CD4-positive, alpha-beta T cell treated with Interleukin-21 for 1 hour (primary cell): ENCODE measurements at regions not wholly inside any gene's neighbourhood (a gene's known extent, or its start where the extent isn't known, plus 50 kb on each side); places are given as distances from the start of the nearest gene placed in this dataset.
"Not testable (repeated sequence)": the region's sequence is repeated elsewhere in the genome, so short reads cannot be mapped to it uniquely, and the experiment has no call there.

Experiments used
- DNase-seq: peaks from one replicate; pipeline ENCODE4 v3.0.0-alpha.2; 2020

DNA sequence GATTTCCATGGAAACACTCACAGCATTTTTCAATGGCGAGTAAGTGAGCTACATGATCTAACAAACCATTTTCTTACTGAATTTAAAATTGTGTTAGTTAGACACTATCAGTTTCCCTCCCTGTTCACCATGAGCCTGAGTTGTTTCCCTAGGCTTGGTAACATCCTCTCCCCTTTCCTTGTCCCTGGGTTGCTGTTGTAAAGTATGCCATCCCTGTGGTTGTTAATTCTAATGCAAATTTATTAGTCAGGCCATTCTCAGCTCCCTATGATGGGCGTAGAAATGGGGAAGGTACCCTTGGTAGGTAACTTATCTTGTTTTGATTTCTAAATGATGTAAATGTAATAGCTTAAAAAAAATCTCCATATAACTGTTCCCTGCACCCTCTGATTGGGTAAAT, 143.0 kb downstream of the SPATA31A6 start:
- not testable (repeated sequence) for DNase-seq

DNA sequence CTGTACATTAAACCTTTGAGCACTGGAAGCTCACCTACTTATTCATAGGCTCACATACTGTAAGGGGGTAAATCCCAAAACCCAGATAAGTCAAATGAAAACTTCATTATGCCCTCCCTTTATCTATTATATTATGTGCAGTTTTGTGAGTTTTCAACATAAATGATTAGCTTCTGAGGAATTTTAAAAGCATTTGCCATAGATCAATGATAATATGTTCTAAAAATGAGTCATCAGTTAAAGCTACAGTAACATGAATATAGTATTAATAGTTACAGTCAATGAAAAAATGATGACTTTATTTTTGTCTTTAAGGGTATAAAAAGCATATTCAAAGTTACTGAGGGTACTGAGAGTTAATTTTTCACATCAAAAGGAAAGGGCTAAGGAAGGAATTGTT, 151.9 kb downstream of the SPATA31A6 start:
- DNase-seq, result not testable (repeated sequence)

DNA sequence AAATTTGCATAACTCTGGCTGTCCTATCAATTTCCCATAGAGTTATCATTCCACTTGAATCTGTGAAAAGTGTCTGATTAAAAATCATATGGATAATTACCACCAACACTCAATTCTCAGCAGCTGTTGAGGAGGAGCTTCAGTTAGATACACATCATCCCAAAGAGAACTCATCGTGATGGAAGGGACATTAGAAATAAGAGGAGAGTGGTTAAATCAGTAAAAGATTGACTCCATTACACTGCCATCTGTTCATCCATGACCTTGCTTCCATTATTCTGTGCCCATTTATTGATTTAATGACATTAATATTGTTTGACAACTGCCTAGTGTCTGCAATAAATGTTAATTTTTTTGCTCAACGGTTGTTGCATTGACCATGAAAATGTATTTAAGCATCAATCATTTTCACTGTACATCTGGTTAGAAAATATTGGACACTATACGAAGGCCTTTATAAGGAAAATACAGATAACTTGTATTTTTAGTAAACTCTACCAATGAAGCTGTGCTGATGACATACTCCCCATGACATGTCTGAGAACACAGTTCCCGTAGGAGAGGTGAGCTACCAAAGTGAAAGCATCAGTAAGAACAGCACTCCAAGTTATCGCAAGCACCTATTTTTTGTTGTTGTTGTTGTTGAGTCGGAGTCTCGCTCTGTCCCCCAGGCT, 152.7 kb downstream of the SPATA31A6 start:
- not testable (repeated sequence) for DNase-seq

DNA sequence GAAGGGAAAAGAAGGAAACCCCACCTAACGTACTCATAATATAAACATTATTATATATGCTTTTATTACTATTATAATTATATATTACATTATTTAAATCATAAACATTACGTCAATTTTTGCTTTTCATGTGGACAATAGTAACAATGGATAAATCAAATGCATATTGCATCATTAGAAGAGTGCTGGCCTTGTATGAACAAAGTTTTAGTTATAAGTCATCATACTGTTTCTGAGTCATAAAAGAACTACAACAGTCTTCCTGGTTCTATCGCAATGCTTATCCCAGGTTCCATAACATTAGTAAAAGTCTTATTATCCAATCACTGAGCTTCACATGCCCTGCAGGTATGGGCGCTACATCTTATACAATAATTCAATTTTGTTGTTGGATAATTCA, 154.8 kb downstream of the SPATA31A6 start:
- not testable (repeated sequence) for DNase-seq

DNA sequence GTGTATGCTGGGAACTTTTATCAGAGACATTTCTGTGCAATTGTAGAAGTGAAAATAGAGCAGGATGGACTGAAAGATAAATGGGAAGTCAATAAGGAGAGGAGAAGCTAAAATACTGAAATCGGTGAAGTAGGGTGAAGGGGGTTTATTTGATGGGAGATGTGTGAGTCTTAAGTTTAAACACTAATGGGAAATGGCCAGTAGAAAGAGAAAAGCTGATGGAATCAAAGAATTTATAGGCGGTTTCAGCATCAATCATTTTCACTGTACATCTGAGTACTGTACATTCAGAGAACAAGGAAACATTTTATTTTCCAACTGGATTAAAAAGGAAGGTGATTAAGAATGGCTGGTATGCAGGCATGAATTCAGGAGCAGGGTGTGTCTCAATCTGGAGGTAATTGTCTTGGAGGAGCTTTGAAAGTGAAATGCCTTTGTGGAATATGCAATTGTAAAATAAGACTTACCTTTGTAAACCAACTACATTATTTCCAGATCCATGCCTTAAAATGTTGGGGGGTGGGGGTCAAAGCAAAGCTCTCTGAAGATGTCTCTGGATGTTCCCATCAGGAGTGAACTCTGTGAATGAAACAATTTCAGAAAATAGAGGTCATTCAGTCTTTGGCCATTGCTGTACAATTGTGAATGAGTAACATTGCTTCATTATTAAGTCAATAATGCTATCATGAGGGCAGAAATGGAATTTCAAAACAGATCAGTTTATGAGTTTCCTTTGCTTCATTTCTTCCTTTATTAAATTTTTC, 156.4 kb downstream of the SPATA31A6 start:
- not testable (repeated sequence) for DNase-seq

DNA sequence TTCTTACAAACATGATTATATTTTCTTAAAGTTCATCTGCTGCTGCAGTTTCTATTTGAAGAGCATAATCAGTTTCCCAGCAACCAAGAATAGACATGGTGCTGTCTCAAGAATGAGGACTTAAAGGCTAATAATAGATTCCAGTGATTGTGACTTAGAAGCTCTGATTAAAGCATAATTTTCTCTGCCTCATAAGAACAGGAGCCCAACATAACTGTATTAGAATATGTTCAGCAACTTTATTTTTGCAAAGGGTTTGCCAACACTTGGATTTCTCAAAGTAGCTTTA, 156.9 kb downstream of the SPATA31A6 start:
- not testable (repeated sequence) for DNase-seq

DNA sequence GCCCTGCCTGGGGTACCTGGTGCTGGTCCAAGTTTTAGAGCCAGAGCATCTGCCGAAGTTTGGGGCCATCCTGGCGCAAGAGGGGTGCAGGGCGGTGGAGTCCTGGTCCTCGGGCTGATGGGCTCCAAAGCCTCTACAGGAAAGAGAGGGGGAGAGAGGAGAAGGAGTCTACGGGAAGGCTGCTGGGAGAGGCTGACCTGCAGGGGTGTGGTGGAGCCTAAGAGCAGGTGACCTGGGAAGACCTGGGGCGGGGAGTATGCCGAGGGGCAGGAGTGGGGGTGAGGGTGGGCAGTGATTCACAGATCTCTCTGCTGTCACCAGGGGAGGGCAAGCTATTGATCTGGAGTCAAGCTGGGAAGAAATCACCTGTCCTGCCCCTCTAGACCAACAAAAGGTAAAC, 158.4 kb downstream of the SPATA31A6 start:
- DNase-seq, result not testable (repeated sequence)

DNA sequence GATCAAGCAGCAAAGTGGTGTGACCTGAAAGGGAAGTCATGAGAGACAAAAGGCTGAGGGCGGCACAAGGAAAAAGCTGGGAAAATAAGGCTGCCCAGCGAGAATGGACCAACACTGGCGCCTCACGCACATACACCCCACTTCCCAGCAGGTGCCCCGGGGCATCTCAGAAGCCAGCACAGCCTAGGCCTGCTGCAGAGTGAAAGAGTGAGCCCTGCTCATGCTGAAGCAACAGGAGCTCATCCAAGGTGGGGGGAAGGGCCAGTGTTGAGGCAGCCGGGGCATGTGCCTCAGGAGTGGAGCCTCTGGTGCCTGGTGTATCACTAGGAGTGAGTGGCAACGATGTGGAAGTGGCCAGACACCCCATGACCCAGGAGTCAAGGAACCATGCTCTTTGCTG, 158.8 kb downstream of the SPATA31A6 start:
- not testable (repeated sequence) for DNase-seq

DNA sequence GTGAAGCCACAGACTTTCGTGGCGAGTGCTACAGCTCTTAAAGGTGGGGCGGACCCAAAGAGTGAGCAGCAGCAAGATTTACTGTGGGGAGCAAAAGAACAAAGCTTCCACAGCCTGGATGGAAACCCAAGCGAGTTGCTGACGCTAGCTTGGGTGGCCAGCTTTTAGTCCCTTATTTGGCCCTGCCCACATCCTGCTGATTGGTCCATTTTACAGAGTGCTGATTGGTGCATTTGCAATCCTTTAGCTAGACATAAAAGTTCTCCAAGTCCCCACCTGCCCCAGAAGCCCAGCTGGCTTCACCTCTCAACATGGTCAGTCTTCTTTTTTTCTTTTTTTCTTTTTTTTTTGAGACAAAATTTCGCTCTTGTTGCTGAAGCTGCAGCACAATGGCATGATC, 161.0 kb downstream of the SPATA31A6 start:
- DNase-seq, result not testable (repeated sequence)

DNA sequence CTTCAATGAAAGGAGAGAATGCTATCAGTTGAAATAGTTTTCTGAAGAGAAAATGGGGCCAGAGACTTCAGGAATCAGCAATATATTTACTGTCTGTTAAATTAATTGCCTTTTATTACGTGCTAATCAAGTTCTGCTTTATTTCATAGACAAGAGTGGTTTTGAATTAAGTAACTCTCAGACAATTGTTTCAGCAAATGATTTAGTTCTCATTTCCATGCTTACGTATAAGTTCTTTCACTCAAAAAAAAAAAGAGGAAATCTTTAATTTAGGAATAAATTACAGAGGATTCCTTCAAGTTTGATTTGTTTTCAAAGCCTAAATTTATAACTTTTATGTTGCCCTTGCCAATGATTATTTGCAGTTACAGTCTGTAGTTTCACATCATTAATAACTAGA, 163.5 kb downstream of the SPATA31A6 start:
- not testable (repeated sequence) for DNase-seq

DNA sequence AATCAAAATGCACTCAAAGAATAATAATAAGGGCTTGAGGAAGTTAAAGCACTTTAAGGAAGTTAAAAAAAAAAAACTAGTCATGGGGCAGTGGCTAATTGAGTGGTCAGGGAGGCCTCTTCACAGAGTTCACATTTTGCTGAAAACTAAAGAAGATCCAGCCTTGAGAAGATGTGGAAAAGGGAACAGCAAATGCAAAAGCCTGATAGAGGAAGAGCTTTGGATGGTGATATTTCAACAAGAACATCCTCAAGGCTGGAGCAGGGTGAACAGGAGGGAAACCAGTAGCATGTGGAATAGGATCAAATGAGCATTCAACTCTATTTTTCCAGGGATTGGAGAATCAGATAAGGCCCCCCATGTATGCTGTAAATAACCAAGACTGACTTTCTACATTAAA, 165.7 kb downstream of the SPATA31A6 start:
- DNase-seq, result not testable (repeated sequence)

DNA sequence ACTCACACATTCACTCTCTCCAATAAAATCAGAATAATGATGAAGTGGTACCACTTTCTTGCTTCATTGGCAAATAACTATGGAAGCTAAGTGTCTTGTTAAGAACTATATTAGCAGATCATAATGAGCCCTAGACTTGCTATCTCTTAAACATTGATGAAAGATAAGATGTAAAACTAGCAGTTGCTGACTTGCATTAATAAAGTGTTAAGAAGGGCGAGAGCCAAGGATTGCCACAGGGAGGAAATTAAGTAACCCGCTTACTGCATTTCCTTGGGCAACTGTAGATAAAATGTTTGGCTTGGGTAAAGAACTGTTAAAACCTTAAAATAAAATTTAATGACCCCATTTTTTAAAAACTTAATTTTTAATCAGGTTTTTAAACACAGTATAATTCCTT, 167.0 kb downstream of the SPATA31A6 start:
- not testable (repeated sequence) for DNase-seq

DNA sequence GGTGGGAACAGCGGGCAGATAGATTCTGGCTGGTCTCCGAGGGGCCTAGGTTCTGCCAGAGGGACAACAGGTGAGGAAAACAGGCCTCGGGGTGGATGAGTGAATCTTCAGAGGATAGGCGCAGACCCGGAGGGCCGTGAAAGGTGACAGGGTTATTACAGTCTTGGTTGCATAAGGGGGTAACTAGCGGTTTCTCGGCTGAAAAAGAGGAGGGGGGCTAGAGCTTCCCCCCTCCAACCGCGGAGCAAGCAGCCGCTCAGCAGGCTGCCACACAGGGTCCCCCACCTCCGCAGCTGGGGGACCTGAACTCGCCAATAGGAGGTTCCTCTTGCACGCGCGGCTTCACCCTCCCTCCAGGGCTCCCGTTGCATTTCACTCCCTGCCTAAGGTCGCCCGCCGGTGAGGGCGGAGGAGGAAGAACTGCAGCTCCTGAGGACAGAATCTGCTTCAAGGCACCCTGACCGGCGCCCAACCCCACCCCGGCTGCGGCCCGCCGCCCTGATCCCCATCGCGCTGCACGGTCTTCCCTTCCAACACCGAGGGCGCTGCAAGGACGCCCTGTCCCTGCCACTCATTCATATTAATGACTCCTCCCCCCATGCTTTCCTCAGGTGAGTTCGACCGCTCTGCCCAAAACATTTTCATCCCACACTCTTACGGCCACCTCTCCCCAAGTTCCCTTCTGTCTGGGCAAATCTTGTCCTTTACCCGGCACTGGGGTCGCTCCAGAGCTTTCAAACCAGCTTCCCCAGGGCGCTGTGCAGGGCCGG, 174.3 kb downstream of the SPATA31A6 start:
- not testable (repeated sequence) for DNase-seq

DNA sequence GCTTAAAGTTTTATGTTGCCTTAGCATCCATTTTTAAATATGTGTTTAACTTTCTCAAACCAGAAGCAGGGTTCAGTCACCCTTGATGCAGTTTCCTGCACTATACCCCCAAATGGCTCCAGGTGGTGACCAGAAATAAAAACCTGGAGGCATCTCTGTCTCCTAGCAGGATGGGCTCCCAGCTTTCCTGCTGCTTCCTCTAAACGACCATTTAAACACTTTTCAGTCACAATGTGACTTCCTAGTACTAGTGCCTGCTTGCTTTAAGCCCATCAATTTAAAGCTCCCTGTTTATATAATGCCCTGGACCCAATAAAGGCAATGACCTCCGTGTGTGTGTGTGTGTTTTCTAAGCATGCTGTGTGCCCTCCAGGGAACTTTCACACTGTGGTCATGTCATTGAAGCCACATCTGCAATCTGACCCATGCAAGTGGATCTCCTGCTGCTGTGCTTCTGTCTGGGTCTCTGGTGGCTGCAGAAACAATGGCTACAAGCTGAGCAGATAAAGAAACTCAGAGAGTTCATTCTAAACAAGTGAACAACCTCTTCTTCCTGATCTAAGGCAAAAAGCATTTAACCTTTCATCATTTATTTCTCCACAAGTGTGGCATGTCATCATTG, 175.3 kb downstream of the SPATA31A6 start:
- DNase-seq, result not testable (repeated sequence)

DNA sequence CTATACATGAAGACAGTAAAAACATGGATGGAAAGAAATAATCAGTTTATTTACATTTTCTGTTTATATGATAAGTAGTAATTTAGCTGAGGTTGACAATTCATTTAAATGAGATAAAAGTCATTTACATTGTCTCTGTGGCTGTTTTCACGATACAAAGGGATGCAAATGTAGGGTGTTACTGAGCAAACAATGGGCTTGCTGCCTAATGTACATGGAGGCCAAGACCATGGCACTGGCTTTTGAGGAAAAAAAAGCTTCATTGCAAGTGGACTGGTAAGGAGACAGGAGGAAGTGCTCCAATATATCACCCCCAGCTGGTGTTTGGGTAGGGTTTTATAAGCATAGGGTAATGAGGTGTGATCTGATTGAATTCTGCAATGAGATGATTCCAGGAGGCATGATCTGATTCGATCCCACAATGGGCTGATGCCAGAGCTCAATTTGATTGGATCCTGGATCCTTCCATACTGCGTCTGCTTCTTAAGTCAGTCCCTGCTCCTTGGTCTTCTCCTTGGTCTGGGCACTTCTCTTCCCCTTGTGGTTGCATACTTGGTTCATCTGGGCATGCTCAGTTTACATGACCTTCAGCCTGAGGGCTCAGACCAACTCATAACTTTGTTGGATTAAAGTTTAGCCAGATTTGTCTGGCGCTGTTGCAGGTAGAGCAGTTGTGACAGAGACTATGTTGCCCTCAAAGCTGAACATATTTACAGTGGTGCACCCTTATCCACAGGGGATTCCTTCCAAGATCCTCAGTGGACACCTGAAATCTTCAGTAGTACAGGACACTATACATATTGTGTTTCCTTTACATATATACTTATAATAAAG, 181.2 kb downstream of the SPATA31A6 start:
- DNase-seq, result not testable (repeated sequence)

DNA sequence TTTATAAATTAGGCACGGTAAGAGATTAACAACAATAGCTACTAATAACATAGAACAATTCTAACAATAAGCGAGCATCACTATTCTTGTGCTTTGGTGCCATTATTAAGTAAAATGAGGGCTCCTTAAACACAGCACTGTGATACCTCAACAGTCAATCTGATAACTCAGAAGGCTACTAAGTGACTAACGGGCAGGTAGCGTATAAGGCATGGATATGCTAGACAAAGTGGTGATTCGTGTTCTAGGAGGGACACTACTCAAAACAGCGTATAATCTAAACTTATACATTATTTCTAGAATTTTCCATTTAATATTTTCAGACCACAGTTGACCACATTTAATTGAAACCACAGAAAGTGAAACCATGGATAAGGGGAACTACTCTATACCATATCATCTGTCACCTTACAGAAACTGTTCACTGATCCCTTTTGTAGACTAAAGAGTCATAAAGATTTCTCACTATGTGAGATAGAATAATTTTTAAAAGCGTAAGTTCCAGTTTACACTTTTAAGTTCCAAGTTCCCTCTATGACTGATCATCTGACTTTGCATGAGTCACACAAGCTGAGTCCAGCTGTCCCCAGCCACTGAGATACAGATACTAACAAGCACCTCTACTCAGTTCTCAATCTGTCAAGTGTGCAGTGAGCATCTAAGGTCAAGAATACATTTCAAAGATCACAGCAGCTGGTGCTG, 181.9 kb downstream of the SPATA31A6 start:
- not testable (repeated sequence) for DNase-seq

DNA sequence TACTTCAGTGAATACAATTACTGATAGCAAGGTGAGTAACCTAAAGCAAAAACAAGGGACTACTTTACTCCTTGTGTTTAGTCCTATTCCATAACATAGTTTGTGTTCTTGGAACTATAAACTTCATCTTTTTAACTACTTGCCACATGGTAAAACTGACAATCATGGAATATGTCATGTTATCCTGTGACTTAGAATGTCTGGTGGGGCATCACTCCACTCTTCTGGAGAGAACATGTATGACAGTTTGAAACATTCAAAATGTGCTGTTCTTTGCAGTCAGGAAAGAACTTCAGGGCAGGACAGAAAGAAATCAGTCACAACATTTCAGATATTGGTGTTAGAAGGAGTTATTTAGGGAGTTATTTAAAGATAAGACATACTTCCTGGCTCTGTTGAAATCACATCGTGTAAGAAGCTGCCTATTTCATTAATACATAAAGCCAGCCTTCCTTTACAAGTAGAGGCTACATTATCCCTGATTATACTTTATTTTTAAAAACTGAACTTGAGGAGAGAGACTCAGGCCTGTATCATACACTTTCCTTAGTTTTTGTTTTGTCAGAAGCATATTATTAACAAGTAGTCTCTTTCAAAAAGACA, 184.9 kb downstream of the SPATA31A6 start:
- not testable (repeated sequence) for DNase-seq

DNA sequence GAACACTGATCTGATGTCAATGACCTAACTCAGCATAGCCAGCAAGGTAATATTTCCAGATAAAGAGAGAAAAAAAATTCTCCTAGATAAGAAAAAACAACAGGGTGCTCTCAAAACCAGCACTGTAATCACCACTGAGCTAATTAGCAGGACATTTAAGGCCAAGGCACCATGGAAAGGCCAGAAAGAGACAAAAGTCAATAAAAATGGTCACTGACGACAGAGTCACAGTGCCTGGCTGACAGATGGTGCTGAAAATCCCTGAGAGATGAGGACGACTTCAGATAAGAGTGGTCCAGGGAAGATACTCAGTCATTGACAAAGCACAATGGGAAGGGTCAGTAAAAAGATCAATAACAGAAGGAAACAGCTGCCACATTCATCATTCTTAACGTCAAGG, 186.7 kb downstream of the SPATA31A6 start:
- not testable (repeated sequence) for DNase-seq

DNA sequence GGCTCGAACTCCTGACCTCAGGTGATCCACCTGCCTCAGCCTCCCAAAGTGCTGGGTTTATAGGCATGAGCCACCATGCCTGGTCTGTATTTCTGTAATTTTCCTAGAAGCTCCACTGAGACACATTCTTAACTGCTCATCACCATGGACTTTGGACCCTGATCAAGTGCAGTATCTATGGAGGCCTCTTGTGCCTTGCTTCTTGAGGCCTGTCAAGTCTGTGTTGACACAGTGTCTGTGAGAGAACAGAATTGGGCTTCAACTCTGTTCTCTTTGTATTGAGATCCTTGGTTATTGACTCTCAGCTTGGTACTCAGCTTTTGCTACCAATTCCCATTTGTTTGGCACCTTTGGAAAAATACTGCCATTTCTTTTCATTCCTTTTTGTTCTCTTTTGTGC, 188.0 kb downstream of the SPATA31A6 start:
- DNase-seq, result not testable (repeated sequence)

DNA sequence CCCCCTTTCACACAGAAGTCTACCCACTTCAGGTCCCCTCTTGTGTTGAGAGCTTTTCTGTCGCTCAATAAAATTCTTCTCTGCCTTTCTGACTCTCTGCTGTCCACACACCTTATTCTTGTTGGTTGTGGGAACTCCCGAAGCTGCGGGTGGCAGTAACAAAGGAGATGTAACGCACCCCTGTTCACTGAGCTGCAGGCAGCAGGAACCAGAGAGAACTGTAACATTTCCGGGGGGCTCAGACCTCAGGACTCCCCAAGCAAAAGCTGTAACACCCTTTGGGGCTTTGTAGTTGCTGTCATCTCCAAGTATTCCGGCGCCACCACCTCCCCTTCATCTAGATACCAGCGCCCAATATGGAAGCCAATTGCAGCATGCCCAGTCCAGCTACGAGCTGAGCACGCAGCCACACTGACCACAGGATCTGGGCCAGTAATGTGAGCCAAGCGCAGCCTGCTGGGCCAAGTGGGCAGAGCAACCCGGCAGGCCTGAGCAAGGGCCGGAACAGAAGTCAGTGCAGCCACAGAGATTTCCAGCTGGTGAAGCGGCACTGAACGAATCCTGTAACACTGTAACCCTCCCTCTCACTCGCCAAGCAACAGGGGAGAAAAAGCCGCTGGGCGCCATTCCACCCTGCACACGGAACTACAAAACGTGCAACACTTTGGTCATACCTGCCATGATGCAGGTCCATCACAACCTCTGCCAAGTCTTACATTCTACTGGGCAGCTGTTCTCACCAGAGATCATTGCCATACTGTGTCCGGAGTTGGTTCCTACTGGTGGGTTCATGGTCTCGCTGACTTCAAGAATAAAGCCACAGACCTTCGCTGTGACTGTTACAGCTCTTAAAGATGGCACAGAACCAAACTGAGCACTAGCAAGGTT, 194.3 kb downstream of the SPATA31A6 start:
- DNase-seq, result not testable (repeated sequence)
